CD8-positive, alpha-beta memory T cell (primary cell): ENCODE measurements at regions not wholly inside any gene's neighbourhood (a gene's known extent, or its start where the extent isn't known, plus 50 kb on each side); places are given as distances from the start of the nearest gene placed in this dataset.

Experiments used
- CTCF ChIA-PET: fragments of 350-600 bp; sonication (Branson Sonifier 250); formaldehyde crosslinking; loops from one replicate; lab custom pipeline; 2021; ENCODE audit warnings: antibody characterized with exemption; lab: Charles Lee
- POLR2A ChIA-PET: fragments of 350-600 bp; sonication (Branson Sonifier 250); formaldehyde crosslinking; loops from one replicate; lab custom pipeline; 2021; ENCODE audit warnings: antibody characterized with exemption; lab: Charles Lee
- DNase-seq, 5 donors: peaks; one replicate each; pipeline versions ENCODE4 v3.0.0 to v3.0.0-alpha.2; 2020 to 2022; ENCODE audit warnings: mixed read lengths in 1 of 5
- H3K27ac ChIP-seq: one replicate; pipeline ENCODE4 v1.7.0; 2013; ENCODE audit warnings: low read depth, mild to moderate bottlenecking, low read length, moderate library complexity
- H3K27me3 ChIP-seq: 2 replicates; pipeline ENCODE4 v1.7.0; 2013; ENCODE audit warnings: low read length, mild to moderate bottlenecking; ENCODE audit not compliant: insufficient read depth, poor library complexity, severe bottlenecking
- H3K36me3 ChIP-seq: 2 replicates; pipeline ENCODE4 v1.7.0; 2013; ENCODE audit warnings: mild to moderate bottlenecking, low read length, moderate library complexity; ENCODE audit not compliant: insufficient read depth
- H3K4me1 ChIP-seq: 2 replicates; pipeline ENCODE4 v1.7.0; 2013; ENCODE audit warnings: mild to moderate bottlenecking, low read length, moderate library complexity; ENCODE audit not compliant: insufficient read depth
- H3K4me3 ChIP-seq: 2 replicates; pipeline ENCODE4 v1.7.0; 2013; ENCODE audit warnings: mild to moderate bottlenecking, low read length
- H3K9me3 ChIP-seq: 2 replicates; pipeline ENCODE4 v1.7.0; 2013; ENCODE audit warnings: mild to moderate bottlenecking, low read length
- H3K27ac Mint-ChIP-seq, 8 donors: one replicate each; pipeline ENCODE4 v1.8.0; 2020 to 2021; ENCODE audit warnings: mixed read lengths in 8 of 8, mild to moderate bottlenecking in 6 of 8, inconsistent platforms in 3 of 8, moderate library complexity in 3 of 8
- H3K27me3 Mint-ChIP-seq, 2 donors: one replicate each; pipeline ENCODE4 v1.8.0; 2020 to 2021; ENCODE audit warnings: mixed read lengths in 2 of 2, mild to moderate bottlenecking in 1 of 2, moderate library complexity in 1 of 2
- H3K36me3 Mint-ChIP-seq, 3 donors: one replicate each; pipeline ENCODE4 v1.8.0; 2020 to 2021; ENCODE audit warnings: mixed read lengths in 3 of 3, inconsistent platforms in 1 of 3, mild to moderate bottlenecking in 1 of 3
- H3K4me1 Mint-ChIP-seq, 3 donors: one replicate each; pipeline ENCODE4 v1.8.0; 2020 to 2021; ENCODE audit warnings: mixed read lengths in 3 of 3, inconsistent platforms in 1 of 3, mild to moderate bottlenecking in 1 of 3
- H3K4me3 Mint-ChIP-seq, 7 donors: one replicate each; pipeline ENCODE4 v1.8.0; 2020 to 2021; ENCODE audit warnings: mixed read lengths in 7 of 7, mild to moderate bottlenecking in 6 of 7, moderate library complexity in 4 of 7, inconsistent platforms in 2 of 7
- H3K9me3 Mint-ChIP-seq, 5 donors: one replicate each; pipeline ENCODE4 v1.8.0; 2020 to 2022; ENCODE audit warnings: mixed read lengths in 5 of 5, mild to moderate bottlenecking in 3 of 5, moderate library complexity in 2 of 5, inconsistent platforms in 1 of 5

DNA sequence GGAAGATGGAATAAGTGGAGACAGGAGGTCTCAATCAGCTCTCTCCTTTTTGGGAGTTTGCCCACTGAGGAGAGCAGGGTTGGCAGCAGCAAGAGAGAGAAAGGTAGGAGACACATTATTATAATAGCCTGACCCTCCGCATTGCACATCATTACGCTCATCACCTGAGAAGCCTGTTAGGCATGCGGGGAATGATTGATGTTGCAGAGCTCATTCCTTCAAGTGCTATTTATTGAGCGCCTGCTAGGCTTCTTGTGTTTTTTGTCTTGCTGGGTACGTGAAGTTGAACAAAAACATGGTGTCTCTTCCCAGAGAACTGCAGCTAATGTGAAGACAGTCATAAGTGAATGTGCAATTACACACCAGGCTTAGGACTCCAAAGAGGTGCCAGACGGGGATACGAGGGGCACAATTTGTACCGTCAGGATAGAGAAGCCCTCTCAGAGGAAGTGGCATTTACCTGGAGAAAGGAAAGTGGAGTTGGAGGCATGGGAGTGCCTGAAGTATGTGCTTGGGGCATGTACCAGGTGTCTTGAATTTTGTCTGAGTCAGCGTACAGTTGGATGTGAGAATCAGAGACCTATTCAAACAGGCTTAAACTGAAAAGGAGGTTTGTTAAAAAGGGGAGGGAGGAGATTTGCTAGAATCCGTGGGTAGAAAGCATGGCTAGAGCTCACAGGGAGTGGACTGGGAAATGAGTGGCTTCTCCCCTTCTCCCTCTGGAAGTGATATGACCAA lies 90.2 kb upstream of the SOD3 start:
- no peaks in the 10 kb centered on the region for H3K27me3 Mint-ChIP-seq
- Histone ChIP-seq H3K4me3 (no peak overlapping the region), H3K36me3 (no peaks in the 10 kb centered on the region), H3K9me3 (no peaks in the 10 kb centered on the region), H3K4me1 (no peaks in the 10 kb centered on the region), H3K27ac (no peak overlapping the region), H3K27me3 (no peaks in the 10 kb centered on the region)
- no peaks in the 10 kb centered on the region for H3K4me1 Mint-ChIP-seq
- no peaks in the 10 kb centered on the region for H3K36me3 Mint-ChIP-seq
- no peak overlapping the region for H3K4me3 Mint-ChIP-seq
- H3K9me3 Mint-ChIP-seq: peaks cover 4 to 10% (median 7%) of the 10 kb centered on the region in 5 donors
- POLR2A ChIA-PET: no interaction called here
- DNase-seq: no peak
- CTCF ChIA-PET: no interaction called here
- no peak overlapping the region for H3K27ac Mint-ChIP-seq

DNA sequence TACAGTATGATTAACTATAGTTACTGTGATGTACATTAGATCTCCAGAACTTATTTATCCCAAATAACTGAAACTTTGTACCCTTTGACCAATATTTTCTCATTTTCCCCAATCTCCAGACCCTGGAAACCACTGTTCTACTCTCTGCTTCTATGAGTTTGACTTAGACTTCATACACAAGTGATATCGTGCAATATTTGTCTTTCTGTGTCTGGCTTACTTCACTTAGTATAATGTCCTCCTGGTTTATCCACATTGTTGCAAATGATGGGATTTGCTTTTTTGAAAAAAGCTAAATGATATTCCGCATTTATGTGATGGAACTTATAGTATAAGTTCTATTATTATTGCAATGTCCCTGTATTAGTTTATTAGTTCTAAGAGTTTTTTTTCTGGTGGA lies 81.8 kb upstream of the SOD3 start:
- H3K4me1 Mint-ChIP-seq: no peaks in the 10 kb centered on the region
- no peak overlapping the region for H3K27ac Mint-ChIP-seq
- Histone ChIP-seq H3K36me3 (no peaks in the 10 kb centered on the region), H3K9me3 (no peaks in the 10 kb centered on the region), H3K27ac (no peak overlapping the region), H3K4me1 (no peaks in the 10 kb centered on the region), H3K27me3 (no peaks in the 10 kb centered on the region), H3K4me3 (no peak overlapping the region)
- no peak for DNase-seq
- H3K36me3 Mint-ChIP-seq: peaks cover 0 to 6% (median 0%) of the 10 kb centered on the region in 3 donors
- H3K9me3 Mint-ChIP-seq: peaks cover 25 to 36% (median 30%) of the 10 kb centered on the region in 5 donors
- peaks cover 7 to 9% of the 10 kb centered on the region in 2 donors for H3K27me3 Mint-ChIP-seq
- POLR2A ChIA-PET: no interaction called here
- CTCF ChIA-PET: no interaction called here
- H3K4me3 Mint-ChIP-seq: no peak overlapping the region

DNA sequence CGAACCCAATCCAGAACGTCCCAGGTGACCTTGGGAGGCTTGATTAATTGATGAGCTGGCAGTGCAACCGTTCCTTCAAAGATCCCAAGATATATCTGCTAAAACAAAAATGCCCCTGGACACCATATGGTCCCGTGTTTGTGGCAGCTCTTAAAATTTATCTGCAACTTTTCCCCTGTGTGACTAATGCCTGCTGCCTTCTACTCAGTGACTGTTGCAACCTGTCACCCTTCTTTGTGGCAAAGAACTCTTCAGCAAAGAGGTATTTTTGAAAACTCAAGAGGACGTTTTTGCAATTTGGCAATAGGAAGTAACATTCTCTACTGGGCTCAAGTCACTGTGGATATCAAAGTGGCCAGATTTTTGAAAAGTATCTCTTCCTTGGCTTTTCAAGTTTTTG lies 75.8 kb upstream of the SOD3 start:
- ChIA-PET CTCF (no interaction called here), POLR2A (no interaction called here)
- Mint-ChIP-seq H3K4me1 (no peaks in the 10 kb centered on the region), H3K36me3 (peaks cover 0 to 6% (median 0%) of the 10 kb centered on the region in 3 donors), H3K27me3 (peaks cover 0 to 6% of the 10 kb centered on the region in 2 donors), H3K4me3 (no peak overlapping the region), H3K9me3 (peaks cover 11 to 21% (median 14%) of the 10 kb centered on the region in 5 donors), H3K27ac (no peak overlapping the region)
- H3K4me1 ChIP-seq: no peaks in the 10 kb centered on the region
- DNase-seq: no peak
- no peaks in the 10 kb centered on the region for H3K27me3 ChIP-seq
- H3K4me3 ChIP-seq: no peak overlapping the region
- H3K27ac ChIP-seq: no peak overlapping the region
- no peaks in the 10 kb centered on the region for H3K36me3 ChIP-seq
- H3K9me3 ChIP-seq: no peaks in the 10 kb centered on the region

DNA sequence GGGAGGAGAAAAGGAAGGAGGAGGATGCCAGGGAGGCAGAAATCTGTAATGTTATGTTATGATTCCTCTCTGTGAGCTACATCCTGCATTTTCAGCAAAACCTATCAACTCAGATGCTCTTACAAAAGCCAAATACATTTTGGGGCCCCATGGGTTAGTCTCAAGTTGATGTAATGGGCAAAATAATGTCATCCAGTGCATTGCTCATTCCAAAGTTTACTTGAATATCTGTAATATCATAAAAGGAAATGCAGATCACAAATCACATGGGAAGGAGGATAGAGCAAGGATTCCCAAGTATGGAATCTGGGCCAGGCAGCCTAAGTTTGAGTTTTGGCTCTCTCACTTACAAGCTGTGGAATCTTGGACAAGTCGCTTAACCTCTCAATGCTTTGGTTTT lies 74.9 kb upstream of the SOD3 start:
- Mint-ChIP-seq H3K27ac (no peak overlapping the region), H3K4me3 (no peak overlapping the region), H3K4me1 (no peaks in the 10 kb centered on the region), H3K27me3 (peaks cover 1 to 6% of the 10 kb centered on the region in 2 donors), H3K9me3 (peaks cover 3 to 14% (median 6%) of the 10 kb centered on the region in 5 donors), H3K36me3 (peaks cover 0 to 3% (median 0%) of the 10 kb centered on the region in 3 donors)
- Histone ChIP-seq H3K36me3 (no peaks in the 10 kb centered on the region), H3K27me3 (no peaks in the 10 kb centered on the region), H3K9me3 (no peaks in the 10 kb centered on the region), H3K4me1 (no peaks in the 10 kb centered on the region), H3K4me3 (no peak overlapping the region), H3K27ac (no peak overlapping the region)
- POLR2A ChIA-PET: no interaction called here
- DNase-seq: no peak
- CTCF ChIA-PET: no interaction called here

DNA sequence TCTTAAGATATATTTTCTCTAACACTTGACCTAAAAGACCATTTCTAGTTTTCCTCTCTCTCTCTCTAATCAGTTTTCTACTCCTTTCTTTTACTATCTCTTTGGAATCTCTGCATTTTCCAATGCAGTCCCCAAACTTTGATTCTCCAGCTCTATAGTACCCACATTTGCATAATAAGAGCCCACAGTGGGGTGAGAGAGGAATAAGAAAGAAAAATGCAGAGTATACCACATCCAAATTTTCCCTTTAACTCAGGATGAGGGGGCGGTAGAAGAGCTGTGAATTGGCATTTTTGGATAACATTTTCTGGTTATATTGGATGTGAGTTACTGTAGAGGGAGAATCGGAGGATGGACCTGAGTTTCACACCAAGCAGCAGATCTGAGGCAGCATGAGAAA lies 74.4 kb upstream of the SOD3 start:
- DNase-seq: no peak
- POLR2A ChIA-PET: no interaction called here
- H3K9me3 ChIP-seq: no peaks in the 10 kb centered on the region
- Mint-ChIP-seq H3K9me3 (peaks cover 0 to 11% (median 3%) of the 10 kb centered on the region in 5 donors), H3K4me1 (no peaks in the 10 kb centered on the region), H3K27me3 (peaks cover 1 to 6% of the 10 kb centered on the region in 2 donors), H3K36me3 (no peaks in the 10 kb centered on the region), H3K4me3 (no peak overlapping the region), H3K27ac (no peak overlapping the region)
- H3K4me1 ChIP-seq: no peaks in the 10 kb centered on the region
- no peak overlapping the region for H3K4me3 ChIP-seq
- no peak overlapping the region for H3K27ac ChIP-seq
- H3K36me3 ChIP-seq: no peaks in the 10 kb centered on the region
- no peaks in the 10 kb centered on the region for H3K27me3 ChIP-seq
- CTCF ChIA-PET: no interaction called here

DNA sequence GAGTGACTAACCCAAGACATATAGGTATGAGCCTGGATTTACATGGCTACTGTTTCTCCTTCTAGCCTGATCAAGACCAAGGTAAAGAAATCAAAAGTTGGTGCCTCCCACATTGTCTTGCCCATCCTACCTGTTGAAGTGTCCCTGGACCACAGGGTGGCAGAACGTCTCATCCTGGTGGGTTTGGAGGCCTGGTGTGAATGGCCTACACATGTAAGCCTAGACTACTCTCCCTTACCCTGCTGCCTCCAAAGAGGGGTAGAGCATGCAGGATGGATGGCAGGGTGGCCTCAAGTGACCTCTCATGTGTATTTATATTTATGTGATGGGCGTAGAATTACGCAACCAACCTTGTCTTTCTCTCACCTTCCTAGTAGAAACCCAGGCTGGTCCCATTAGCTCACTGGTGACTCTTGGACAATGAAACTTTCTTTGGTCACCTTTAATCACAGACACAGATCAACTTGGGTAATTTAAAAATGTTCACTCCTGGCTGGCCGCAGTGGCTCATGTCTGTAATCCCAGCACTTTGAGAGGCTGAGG lies 73.3 kb upstream of the SOD3 start:
- no peak for DNase-seq
- H3K27me3 ChIP-seq: no peaks in the 10 kb centered on the region
- ChIA-PET POLR2A (no interaction called here), CTCF (no interaction called here)
- Mint-ChIP-seq H3K36me3 (no peaks in the 10 kb centered on the region), H3K9me3 (peaks cover 0 to 3% (median 2%) of the 10 kb centered on the region in 5 donors), H3K4me1 (no peaks in the 10 kb centered on the region), H3K27me3 (peaks cover 3 to 6% of the 10 kb centered on the region in 2 donors), H3K27ac (peak overlapping the region in 1 of 8 donors; percentile 5), H3K4me3 (no peak overlapping the region)
- H3K9me3 ChIP-seq: no peaks in the 10 kb centered on the region
- no peaks in the 10 kb centered on the region for H3K36me3 ChIP-seq
- H3K4me3 ChIP-seq: no peak overlapping the region
- H3K27ac ChIP-seq: no peak overlapping the region
- H3K4me1 ChIP-seq: no peaks in the 10 kb centered on the region

DNA sequence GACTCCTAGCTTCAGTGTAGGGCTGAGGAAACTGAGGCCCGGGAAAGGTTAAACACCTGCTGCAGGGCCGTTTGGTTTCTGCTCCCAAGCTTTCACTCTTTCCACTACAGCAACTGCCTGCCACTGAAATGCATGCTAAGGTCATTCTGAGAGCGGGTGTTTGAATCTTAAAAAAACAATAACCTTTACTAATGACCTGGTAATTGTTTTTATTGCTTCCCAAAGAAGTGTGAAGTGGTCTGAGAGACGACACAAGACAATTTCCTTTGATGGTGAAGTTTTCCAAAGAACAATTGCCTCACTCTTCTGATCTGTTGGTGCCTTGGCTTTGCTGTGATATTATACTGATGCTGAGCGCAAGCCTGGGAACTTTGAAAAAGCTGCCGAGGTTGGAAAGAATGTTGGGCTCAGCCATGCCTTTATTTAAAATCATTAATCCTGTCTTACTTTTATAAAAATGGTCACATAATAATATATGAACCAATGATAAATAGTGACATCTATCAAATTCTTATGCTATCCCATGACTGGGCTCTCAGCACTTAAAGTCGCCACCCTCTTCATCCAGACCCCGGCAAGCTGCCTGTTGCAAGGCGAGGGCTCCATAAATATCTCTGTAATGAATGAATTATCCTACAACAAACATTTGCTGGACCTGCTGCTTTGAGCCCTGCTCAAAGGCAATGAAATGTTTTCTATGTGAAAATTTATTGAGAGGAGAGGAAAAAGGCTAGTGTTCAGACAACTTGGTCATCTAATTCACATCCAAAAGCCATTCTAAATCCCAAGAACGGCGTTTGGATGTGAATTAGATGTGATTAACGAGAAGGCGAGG lies 67.8 kb upstream of the SOD3 start:
- POLR2A ChIA-PET: no interaction called here
- no peak overlapping the region for H3K4me3 ChIP-seq
- CTCF ChIA-PET: no interaction called here
- Mint-ChIP-seq H3K9me3 (peaks cover 0 to 1% (median 0%) of the 10 kb centered on the region in 5 donors), H3K27ac (no peak overlapping the region), H3K4me3 (no peak overlapping the region), H3K27me3 (peaks cover 0 to 3% of the 10 kb centered on the region in 2 donors), H3K4me1 (no peaks in the 10 kb centered on the region), H3K36me3 (no peaks in the 10 kb centered on the region)
- DNase-seq: no peak
- no peaks in the 10 kb centered on the region for H3K36me3 ChIP-seq
- H3K4me1 ChIP-seq: no peaks in the 10 kb centered on the region
- H3K27me3 ChIP-seq: no peaks in the 10 kb centered on the region
- no peaks in the 10 kb centered on the region for H3K9me3 ChIP-seq
- no peak overlapping the region for H3K27ac ChIP-seq

DNA sequence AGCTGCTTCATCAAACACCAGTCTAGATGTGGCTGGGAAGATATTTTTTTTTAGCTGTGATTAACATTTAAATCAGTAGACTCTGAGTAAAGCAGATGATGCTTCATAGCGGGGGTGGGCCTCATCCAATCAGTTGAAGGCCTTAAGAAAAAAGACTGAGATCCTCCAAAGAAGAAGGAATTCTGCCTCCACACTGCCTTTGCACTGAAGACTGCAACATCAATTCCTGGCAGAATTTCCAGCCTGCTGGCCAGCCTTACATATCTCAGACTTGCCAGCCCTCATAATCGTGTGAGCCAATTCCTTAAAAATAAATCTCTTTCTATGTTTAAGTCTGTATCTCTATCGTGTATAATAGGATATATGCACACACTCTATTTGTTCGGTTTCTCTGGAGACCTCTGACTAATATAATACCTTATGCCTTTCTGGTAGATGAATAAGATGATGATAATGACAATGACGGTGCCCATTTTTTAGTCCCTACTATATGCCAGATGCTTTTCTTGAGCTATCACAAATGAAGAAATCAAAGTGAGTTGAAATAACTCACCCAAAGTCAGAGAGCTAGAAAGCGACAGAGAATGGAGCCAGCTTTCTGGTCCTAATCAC lies 66.1 kb upstream of the SOD3 start:
- no peak for DNase-seq
- H3K4me3 Mint-ChIP-seq: no peak overlapping the region
- ChIA-PET CTCF (no interaction called here), POLR2A (no interaction called here)
- H3K27ac ChIP-seq: no peak overlapping the region
- no peaks in the 10 kb centered on the region for H3K4me1 Mint-ChIP-seq
- H3K27me3 Mint-ChIP-seq: peaks cover 0 to 3% of the 10 kb centered on the region in 2 donors
- no peaks in the 10 kb centered on the region for H3K36me3 Mint-ChIP-seq
- H3K27me3 ChIP-seq: no peaks in the 10 kb centered on the region
- no peaks in the 10 kb centered on the region for H3K4me1 ChIP-seq
- H3K9me3 ChIP-seq: no peaks in the 10 kb centered on the region
- no peaks in the 10 kb centered on the region for H3K36me3 ChIP-seq
- H3K27ac Mint-ChIP-seq: no peak overlapping the region
- H3K9me3 Mint-ChIP-seq: peaks cover 0 to 3% (median 1%) of the 10 kb centered on the region in 5 donors
- no peak overlapping the region for H3K4me3 ChIP-seq
